Nephron progenitor cell (in vitro differentiated cells): ENCODE measurements at regions not wholly inside any gene's neighbourhood (a gene's known extent, or its start where the extent isn't known, plus 50 kb on each side); places are given as distances from the start of the nearest gene placed in this dataset.

Experiments
- DNase-seq: peaks from one replicate; pipeline ENCODE4 v3.0.0; 2021
- H3K27ac Mint-ChIP-seq: 2 replicates; pipeline ENCODE4 v1.8.0; 2021; ENCODE audit warnings: mild to moderate bottlenecking, moderate library complexity, mixed read lengths
- H3K27me3 Mint-ChIP-seq: 2 replicates; pipeline ENCODE4 v1.8.0; 2021; ENCODE audit warnings: mild to moderate bottlenecking, low read depth, mixed read lengths; ENCODE audit not compliant: poor library complexity
- H3K36me3 Mint-ChIP-seq: 2 replicates; pipeline ENCODE4 v1.8.0; 2021; ENCODE audit warnings: low read depth, mixed read lengths
- H3K4me1 Mint-ChIP-seq: 2 replicates; pipeline ENCODE4 v1.8.0; 2021; ENCODE audit warnings: mixed read lengths
- H3K4me3 Mint-ChIP-seq: 2 replicates; pipeline ENCODE4 v1.8.0; 2021; ENCODE audit warnings: mild to moderate bottlenecking, moderate library complexity, mixed read lengths
- H3K9me3 Mint-ChIP-seq: 2 replicates; pipeline ENCODE4 v1.8.0; 2021; ENCODE audit warnings: mild to moderate bottlenecking, moderate library complexity, mixed read lengths
- CTCF ChIP-seq: fragments of 200-600 bp; sonication (generic); IDR thresholded peaks from 2 replicates; pipeline ENCODE4 v1.5.0; 2021; ENCODE audit warnings: antibody characterized with exemption

DNA sequence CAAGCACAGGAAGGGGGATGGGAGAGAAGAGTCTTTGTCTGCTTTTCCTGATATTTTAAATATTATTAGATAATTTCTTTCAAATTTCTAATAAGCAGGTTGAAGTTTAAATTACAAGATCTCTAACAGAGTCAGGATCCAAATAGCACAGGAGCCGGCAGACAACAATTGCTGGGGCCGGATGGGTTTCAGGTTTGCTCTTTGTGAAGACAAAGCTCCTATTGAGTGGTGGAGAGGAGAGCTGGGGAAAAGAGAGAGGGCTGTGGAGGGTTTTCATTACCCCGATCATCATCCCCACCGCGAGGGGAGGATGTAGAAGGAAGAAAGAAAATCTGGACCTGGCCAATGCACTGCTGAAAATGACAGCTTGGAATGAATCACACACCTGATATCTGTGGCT is 197.3 kb downstream of the SOX9 start:
- Mint-ChIP-seq H3K4me3 (no peak overlapping the region), H3K4me1 (peaks cover 17% of the 10 kb centered on the region), H3K36me3 (peaks cover 4% of the 10 kb centered on the region), H3K9me3 (peaks cover 17% of the 10 kb centered on the region), H3K27me3 (peaks cover 21% of the 10 kb centered on the region), H3K27ac (no peak overlapping the region)
- no peak for TF ChIP-seq CTCF
- no peak for DNase-seq

GRCh38 chr17:72321896-72322295 is 201.1 kb downstream of the SOX9 start:
- Mint-ChIP-seq H3K9me3 (peaks cover 29% of the 10 kb centered on the region), H3K27ac (peak overlapping the region; percentile 37), H3K4me3 (no peak overlapping the region), H3K27me3 (peaks cover 21% of the 10 kb centered on the region), H3K36me3 (peaks cover 4% of the 10 kb centered on the region), H3K4me1 (peaks cover 16% of the 10 kb centered on the region)
- no peak for DNase-seq
- TF ChIP-seq CTCF = no peak

GRCh38 chr17:72332367-72332766 is 211.5 kb downstream of the SOX9 start:
- TF ChIP-seq CTCF = no peak
- H3K9me3 Mint-ChIP-seq = no peaks in the 10 kb centered on the region
- no peak overlapping the region for H3K4me3 Mint-ChIP-seq
- H3K36me3 Mint-ChIP-seq = no peaks in the 10 kb centered on the region
- H3K4me1 Mint-ChIP-seq = peaks cover 22% of the 10 kb centered on the region
- peaks cover 18% of the 10 kb centered on the region for H3K27me3 Mint-ChIP-seq
- no peak for DNase-seq
- H3K27ac Mint-ChIP-seq = no peak overlapping the region

- Mint-ChIP-seq H3K9me3 (no peaks in the 10 kb centered on the region), H3K4me1 (peaks cover 24% of the 10 kb centered on the region), H3K27ac (no peak overlapping the region), H3K36me3 (no peaks in the 10 kb centered on the region), H3K27me3 (peaks cover 21% of the 10 kb centered on the region), H3K4me3 (no peak overlapping the region)
- no peak for TF ChIP-seq CTCF
- DNase-seq = no peak
Observed at GRCh38 chr17:72333570-72333969, 212.8 kb downstream of the SOX9 start.

DNA sequence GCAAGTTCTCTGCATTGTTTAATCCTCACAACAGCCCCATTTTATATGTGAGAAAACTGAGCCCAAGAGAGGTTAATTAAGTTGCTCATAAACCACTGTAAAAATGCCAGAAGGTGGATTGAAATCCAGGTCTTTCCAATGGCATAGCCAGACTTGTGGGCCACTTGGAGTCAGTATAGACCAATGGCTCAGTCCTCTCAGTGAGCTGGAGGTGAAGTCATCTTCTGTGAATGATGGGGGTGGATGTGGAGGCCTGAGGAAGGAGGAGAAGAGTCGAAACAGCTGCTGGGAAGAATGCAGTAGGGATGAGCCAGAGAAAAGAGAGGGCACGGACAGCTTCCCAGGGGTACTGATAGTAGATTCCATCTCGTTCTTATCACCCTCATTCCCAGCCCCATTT is 213.4 kb downstream of the SOX9 start:
- TF ChIP-seq CTCF = no peak
- H3K36me3 Mint-ChIP-seq = no peaks in the 10 kb centered on the region
- peaks cover 30% of the 10 kb centered on the region for H3K4me1 Mint-ChIP-seq
- no peak overlapping the region for H3K4me3 Mint-ChIP-seq
- H3K27ac Mint-ChIP-seq = no peak overlapping the region
- no peaks in the 10 kb centered on the region for H3K9me3 Mint-ChIP-seq
- peaks cover 21% of the 10 kb centered on the region for H3K27me3 Mint-ChIP-seq
- no peak for DNase-seq

- Mint-ChIP-seq H3K27ac (no peak overlapping the region), H3K36me3 (no peaks in the 10 kb centered on the region), H3K4me3 (no peak overlapping the region), H3K27me3 (peaks cover 16% of the 10 kb centered on the region), H3K4me1 (peaks cover 44% of the 10 kb centered on the region), H3K9me3 (no peaks in the 10 kb centered on the region)
- DNase-seq = no peak
- no peak for TF ChIP-seq CTCF
Observed at GRCh38 chr17:72336026-72336803, 215.4 kb downstream of the SOX9 start.
